CD4-positive, alpha-beta T cell (primary cell): ENCODE measurements at regions not wholly inside any gene's neighbourhood (a gene's known extent, or its start where the extent isn't known, plus 50 kb on each side); places are given as distances from the start of the nearest gene placed in this dataset.

Experiments used
- ATAC-seq: fragments of 200-7000 bp; cut with Tn5 transposase; one replicate; pipeline ENCODE4 v1.10.0; 2022; ENCODE audit warnings: mild to moderate bottlenecking; ENCODE audit not compliant: poor library complexity
- CTCF ChIA-PET: fragments of 350-600 bp; sonication (Branson Sonifier 250); formaldehyde crosslinking; loops from one replicate; lab custom pipeline; 2021; ENCODE audit warnings: antibody characterized with exemption, inconsistent platforms; lab: Charles Lee
- POLR2A ChIA-PET: fragments of 350-600 bp; sonication (Branson Sonifier 250); formaldehyde crosslinking; loops from one replicate; lab custom pipeline; 2021; ENCODE audit warnings: antibody characterized with exemption, inconsistent platforms; lab: Charles Lee
- DNase-seq, 14 experiments: peaks; one replicate each; pipeline ENCODE4 v3.0.0-alpha.2; 2013 to 2020; ENCODE audit warnings: mixed read lengths in 2 of 14
- H3K27ac ChIP-seq, 2 donors: one replicate each; pipeline versions ENCODE4 v1.5.1 to v1.7.0; 2013; ENCODE audit warnings: low read length in 2 of 2, low read depth in 1 of 2, mild to moderate bottlenecking in 1 of 2
- H3K27me3 ChIP-seq, 2 experiments: 1 replicate in 1 of 2; 2 replicates in 1 of 2; pipeline versions ENCODE4 v1.6.1 to v1.7.0; 2013; ENCODE audit warnings: low read length in 2 of 2, control low read depth in 1 of 2, mild to moderate bottlenecking in 1 of 2, moderate library complexity in 1 of 2; ENCODE audit not compliant: insufficient read depth in 2 of 2, control insufficient read depth in 1 of 2
- H3K36me3 ChIP-seq: one replicate; pipeline ENCODE4 v1.6.1; 2013; ENCODE audit warnings: low read length, control low read depth; ENCODE audit not compliant: insufficient read depth
- H3K4me1 ChIP-seq: one replicate; pipeline ENCODE4 v1.6.1; 2013; ENCODE audit warnings: low read length, control low read depth; ENCODE audit not compliant: insufficient read depth
- H3K4me3 ChIP-seq: one replicate; pipeline ENCODE4 v1.5.1; 2013; ENCODE audit warnings: mild to moderate bottlenecking, low read length, moderate library complexity
- H3K9me3 ChIP-seq, 2 experiments: 1 replicate in 1 of 2; 2 replicates in 1 of 2; pipeline versions ENCODE4 v1.6.1 to v1.7.0; 2013; ENCODE audit warnings: low read length in 2 of 2, mild to moderate bottlenecking in 2 of 2, control low read depth in 1 of 2, moderate library complexity in 1 of 2; ENCODE audit not compliant: control insufficient read depth in 1 of 2, insufficient read depth in 1 of 2
- H3K27ac Mint-ChIP-seq: one replicate; pipeline ENCODE4 v1.8.0; 2020; ENCODE audit warnings: mixed read lengths
- H3K27me3 Mint-ChIP-seq: one replicate; pipeline ENCODE4 v1.8.0; 2021; ENCODE audit warnings: mixed read lengths
- H3K36me3 Mint-ChIP-seq: one replicate; pipeline ENCODE4 v1.8.0; 2021; ENCODE audit warnings: low read depth, mixed read lengths
- H3K4me1 Mint-ChIP-seq: one replicate; pipeline ENCODE4 v1.8.0; 2021; ENCODE audit warnings: low read depth, mixed read lengths
- H3K4me3 Mint-ChIP-seq: one replicate; pipeline ENCODE4 v1.8.0; 2020; ENCODE audit warnings: mild to moderate bottlenecking, mixed read lengths
- H3K9me3 Mint-ChIP-seq: one replicate; pipeline ENCODE4 v1.8.0; 2020; ENCODE audit warnings: mixed read lengths
- intact Hi-C, 2 experiments: fragments of 100-400 bp; cut with DNase I in 1 of 2; cut with micrococcal nuclease in 1 of 2; formaldehyde crosslinking; loops; one replicate each; pipeline versions ENCODE4 v1.15.1 to v1.9.0; 2023 to 2025; cut with DNase I, micrococcal nuclease
- TF ChIP-seq, protein P1 (sequence below): fragments of 200-600 bp; IDR thresholded peaks from one replicate; pipeline ENCODE4 v1.8.0; 2022; ENCODE audit warnings: antibody characterized with exemption, mild to moderate bottlenecking

DNA sequence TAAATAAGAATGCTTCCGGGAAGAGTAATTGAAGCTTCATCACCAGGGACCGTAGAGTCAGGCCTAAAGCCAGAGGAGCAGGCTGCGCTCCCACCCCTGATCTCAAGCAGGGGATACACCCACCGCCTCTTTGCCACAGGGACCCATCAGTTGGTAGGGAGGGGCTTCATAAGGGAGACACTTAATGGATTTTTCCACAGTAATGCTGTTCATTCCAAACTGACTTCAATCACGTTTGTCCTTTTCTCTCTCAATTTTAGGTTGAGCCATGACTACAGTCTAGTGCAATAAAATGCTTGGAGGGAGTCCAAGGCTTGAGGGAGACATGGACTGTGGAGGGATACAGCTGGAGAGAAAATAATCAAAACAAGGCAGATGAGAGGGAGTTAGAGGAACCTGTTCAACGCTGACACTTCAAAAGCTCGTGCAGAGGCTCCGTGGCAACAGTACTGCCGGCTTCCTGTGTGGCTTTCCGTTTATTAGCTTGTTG is 111.5 kb downstream of the SEC16B start:
- Histone ChIP-seq H3K4me3 (no peak overlapping the region), H3K4me1 (no peaks in the 10 kb centered on the region), H3K27me3 (no peaks in the 10 kb centered on the region), H3K27ac (no peak overlapping the region), H3K36me3 (no peaks in the 10 kb centered on the region), H3K9me3 (peaks cover 0 to 8% of the 10 kb centered on the region in 2 experiments)
- no peak overlapping the region for H3K27ac Mint-ChIP-seq
- no peaks in the 10 kb centered on the region for H3K36me3 Mint-ChIP-seq
- no peaks in the 10 kb centered on the region for H3K27me3 Mint-ChIP-seq
- CTCF ChIA-PET, result no interaction called here
- H3K9me3 Mint-ChIP-seq, result peaks cover 2% of the 10 kb centered on the region
- TF ChIP-seq, protein P1, sequence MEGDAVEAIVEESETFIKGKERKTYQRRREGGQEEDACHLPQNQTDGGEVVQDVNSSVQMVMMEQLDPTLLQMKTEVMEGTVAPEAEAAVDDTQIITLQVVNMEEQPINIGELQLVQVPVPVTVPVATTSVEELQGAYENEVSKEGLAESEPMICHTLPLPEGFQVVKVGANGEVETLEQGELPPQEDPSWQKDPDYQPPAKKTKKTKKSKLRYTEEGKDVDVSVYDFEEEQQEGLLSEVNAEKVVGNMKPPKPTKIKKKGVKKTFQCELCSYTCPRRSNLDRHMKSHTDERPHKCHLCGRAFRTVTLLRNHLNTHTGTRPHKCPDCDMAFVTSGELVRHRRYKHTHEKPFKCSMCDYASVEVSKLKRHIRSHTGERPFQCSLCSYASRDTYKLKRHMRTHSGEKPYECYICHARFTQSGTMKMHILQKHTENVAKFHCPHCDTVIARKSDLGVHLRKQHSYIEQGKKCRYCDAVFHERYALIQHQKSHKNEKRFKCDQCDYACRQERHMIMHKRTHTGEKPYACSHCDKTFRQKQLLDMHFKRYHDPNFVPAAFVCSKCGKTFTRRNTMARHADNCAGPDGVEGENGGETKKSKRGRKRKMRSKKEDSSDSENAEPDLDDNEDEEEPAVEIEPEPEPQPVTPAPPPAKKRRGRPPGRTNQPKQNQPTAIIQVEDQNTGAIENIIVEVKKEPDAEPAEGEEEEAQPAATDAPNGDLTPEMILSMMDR, result no peak
- intact Hi-C loops, result no loop called here
- no peak overlapping the region for H3K4me3 Mint-ChIP-seq
- POLR2A ChIA-PET, result no interaction called here
- ATAC-seq (no peak), DNase-seq (no peak)
- H3K4me1 Mint-ChIP-seq, result peaks cover 6% of the 10 kb centered on the region

DNA sequence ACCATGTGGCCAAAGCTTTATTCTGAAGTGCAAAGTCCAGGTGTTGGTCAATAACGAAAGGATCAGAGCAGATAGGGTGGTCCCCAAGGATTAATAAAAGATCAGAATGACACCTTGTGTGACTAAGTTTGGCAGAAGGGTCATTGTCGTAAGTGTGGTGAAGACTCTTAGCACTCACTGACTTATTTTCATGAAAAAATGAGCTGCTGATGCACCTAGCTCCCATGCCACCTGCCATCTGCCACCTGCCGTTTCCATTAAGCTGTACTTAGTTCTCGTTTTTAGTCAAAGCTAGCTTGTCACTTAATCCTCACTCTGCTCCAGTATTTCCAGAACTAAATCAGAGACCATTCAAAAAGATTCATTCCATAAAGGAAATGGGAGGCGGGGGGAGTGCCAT is 112.6 kb downstream of the SEC16B start:
- Mint-ChIP-seq H3K27ac (no peak overlapping the region), H3K4me1 (peaks cover 6% of the 10 kb centered on the region), H3K27me3 (no peaks in the 10 kb centered on the region), H3K4me3 (no peak overlapping the region), H3K36me3 (no peaks in the 10 kb centered on the region), H3K9me3 (no peaks in the 10 kb centered on the region)
- CTCF ChIA-PET, result no interaction called here
- Histone ChIP-seq H3K36me3 (no peaks in the 10 kb centered on the region), H3K4me1 (no peaks in the 10 kb centered on the region), H3K4me3 (no peak overlapping the region), H3K9me3 (peaks cover 0 to 8% of the 10 kb centered on the region in 2 experiments), H3K27ac (no peak overlapping the region), H3K27me3 (no peaks in the 10 kb centered on the region)
- DNase-seq (no peak), ATAC-seq (no peak)
- intact Hi-C loops, result no loop called here
- POLR2A ChIA-PET, result no interaction called here
- TF ChIP-seq, protein P1, result no peak

DNA sequence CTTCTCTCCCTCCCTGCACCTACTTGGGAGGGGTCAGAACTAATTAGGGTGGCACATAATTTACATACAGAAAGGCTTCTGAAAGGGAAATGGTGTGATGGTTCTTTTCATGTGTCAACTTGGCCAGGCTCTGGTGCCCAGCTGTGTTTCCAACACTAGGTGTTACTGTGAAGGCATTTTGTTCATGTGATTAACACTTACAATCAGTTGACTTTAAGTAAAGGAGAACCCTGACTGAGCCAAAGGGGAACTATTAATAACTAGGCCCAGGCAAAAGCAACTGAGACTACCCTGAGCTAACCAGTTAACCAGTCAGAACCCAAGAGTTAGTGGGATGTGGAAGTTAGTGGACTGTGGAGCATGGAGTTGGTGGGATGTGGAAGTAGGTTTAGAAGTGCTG is 114.9 kb downstream of the SEC16B start:
- H3K9me3 ChIP-seq, result peaks cover 0 to 8% of the 10 kb centered on the region in 2 experiments
- DNase-seq (no peak), ATAC-seq (no peak)
- peaks cover 6% of the 10 kb centered on the region for H3K4me1 Mint-ChIP-seq
- H3K27me3 ChIP-seq, result no peaks in the 10 kb centered on the region
- H3K4me1 ChIP-seq, result no peaks in the 10 kb centered on the region
- no peaks in the 10 kb centered on the region for H3K27me3 Mint-ChIP-seq
- H3K4me3 ChIP-seq, result no peak overlapping the region
- TF ChIP-seq, protein P1, result no peak
- no peak overlapping the region for H3K4me3 Mint-ChIP-seq
- ChIA-PET CTCF (no interaction called here), POLR2A (no interaction called here)
- no peaks in the 10 kb centered on the region for H3K36me3 Mint-ChIP-seq
- no peaks in the 10 kb centered on the region for H3K9me3 Mint-ChIP-seq
- intact Hi-C loops, result no loop called here
- H3K27ac ChIP-seq, result no peak overlapping the region
- no peaks in the 10 kb centered on the region for H3K36me3 ChIP-seq
- H3K27ac Mint-ChIP-seq, result no peak overlapping the region
